Naive B cell (primary cell): ENCODE measurements at regions not wholly inside any gene's neighbourhood (a gene's known extent, or its start where the extent isn't known, plus 50 kb on each side); places are given as distances from the start of the nearest gene placed in this dataset.

Source experiments
- ATAC-seq, 2 donors: fragments of 150-1000 bp; cut with Tn5 transposase; 2 replicates each; pipeline ENCODE4 v1.10.0; 2021; ENCODE audit warnings: low read depth in 2 of 2, mild to moderate bottlenecking in 2 of 2, moderate library complexity in 2 of 2
- DNase-seq: peaks from one replicate; pipeline ENCODE4 v3.0.0; 2022
- H3K27ac Mint-ChIP-seq, 6 donors: one replicate each; pipeline ENCODE4 v1.8.0; 2020 to 2022; ENCODE audit warnings: mild to moderate bottlenecking in 6 of 6, mixed read lengths in 6 of 6, moderate library complexity in 5 of 6, inconsistent platforms in 2 of 6
- H3K27me3 Mint-ChIP-seq, 3 donors: one replicate each; pipeline ENCODE4 v1.8.0; 2021 to 2022; ENCODE audit warnings: mixed read lengths in 3 of 3, mild to moderate bottlenecking in 1 of 3
- H3K36me3 Mint-ChIP-seq, 2 donors: one replicate each; pipeline ENCODE4 v1.8.0; 2020 to 2022; ENCODE audit warnings: mixed read lengths in 2 of 2, inconsistent platforms in 1 of 2, mild to moderate bottlenecking in 1 of 2
- H3K4me1 Mint-ChIP-seq, 3 donors: one replicate each; pipeline ENCODE4 v1.8.0; 2020 to 2022; ENCODE audit warnings: mixed read lengths in 3 of 3, inconsistent platforms in 1 of 3, mild to moderate bottlenecking in 1 of 3, moderate library complexity in 1 of 3
- H3K4me3 Mint-ChIP-seq, 8 donors: one replicate each; pipeline ENCODE4 v1.8.0; 2020 to 2022; ENCODE audit warnings: mild to moderate bottlenecking in 8 of 8, mixed read lengths in 8 of 8, moderate library complexity in 8 of 8, inconsistent platforms in 2 of 8
- H3K9me3 Mint-ChIP-seq, 7 donors: one replicate each; pipeline ENCODE4 v1.8.0; 2020 to 2022; ENCODE audit warnings: mixed read lengths in 7 of 7, mild to moderate bottlenecking in 5 of 7, inconsistent platforms in 2 of 7, moderate library complexity in 1 of 7

DNA sequence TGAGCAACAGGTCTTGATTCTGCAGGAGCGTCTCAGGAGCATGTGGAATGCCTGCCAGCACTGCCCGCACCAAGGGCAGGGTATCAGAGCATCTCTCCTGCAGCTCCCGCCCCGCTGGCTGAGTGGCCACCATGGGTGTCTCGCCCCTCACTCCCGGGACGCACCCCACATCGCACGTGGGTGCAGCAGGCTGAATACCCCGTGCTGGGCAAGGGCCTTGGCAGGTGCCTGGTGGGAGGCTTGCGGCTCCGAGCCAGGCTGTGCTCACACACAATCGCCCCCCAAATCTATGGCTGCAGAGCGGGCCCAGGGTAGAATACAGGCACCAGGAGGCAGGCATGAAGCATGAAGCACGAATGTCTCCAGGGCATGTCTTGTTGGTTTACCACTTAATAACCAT is 103.9 kb upstream of the TMEM132D start:
- DNase-seq (no peak), ATAC-seq (no peak)
- Mint-ChIP-seq H3K27me3 (peaks cover 0 to 4% (median 0%) of the 10 kb centered on the region in 3 donors), H3K4me1 (no peaks in the 10 kb centered on the region), H3K4me3 (no peak overlapping the region), H3K27ac (no peak overlapping the region), H3K9me3 (peaks cover 0 to 3% (median 0%) of the 10 kb centered on the region in 7 donors), H3K36me3 (no peaks in the 10 kb centered on the region)

DNA sequence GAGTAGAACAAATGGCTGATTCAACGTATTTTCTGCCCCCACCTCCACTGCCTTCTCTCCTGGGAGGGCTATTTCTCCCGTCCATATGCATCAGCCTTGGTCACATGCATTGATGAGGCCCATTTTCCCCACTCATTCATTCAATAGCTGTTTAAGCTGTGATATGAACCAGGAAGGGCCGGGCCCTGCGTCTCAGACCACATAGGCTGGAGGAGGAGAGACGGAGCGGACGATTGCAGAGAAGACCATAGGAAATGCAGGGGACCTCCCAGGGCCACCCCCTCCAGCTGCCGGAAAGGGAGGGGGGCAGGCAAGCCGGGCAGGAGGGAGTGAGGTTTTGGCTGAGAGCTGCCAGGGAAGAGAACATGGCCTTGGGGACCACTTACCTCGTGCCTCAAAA is 104.4 kb upstream of the TMEM132D start:
- H3K27ac Mint-ChIP-seq = no peak overlapping the region
- H3K4me3 Mint-ChIP-seq = no peak overlapping the region
- DNase-seq (no peak), ATAC-seq (no peak)
- H3K9me3 Mint-ChIP-seq = peaks cover 0 to 3% (median 0%) of the 10 kb centered on the region in 7 donors
- no peaks in the 10 kb centered on the region for H3K4me1 Mint-ChIP-seq
- H3K27me3 Mint-ChIP-seq = peaks cover 0 to 4% (median 0%) of the 10 kb centered on the region in 3 donors
- H3K36me3 Mint-ChIP-seq = no peaks in the 10 kb centered on the region

DNA sequence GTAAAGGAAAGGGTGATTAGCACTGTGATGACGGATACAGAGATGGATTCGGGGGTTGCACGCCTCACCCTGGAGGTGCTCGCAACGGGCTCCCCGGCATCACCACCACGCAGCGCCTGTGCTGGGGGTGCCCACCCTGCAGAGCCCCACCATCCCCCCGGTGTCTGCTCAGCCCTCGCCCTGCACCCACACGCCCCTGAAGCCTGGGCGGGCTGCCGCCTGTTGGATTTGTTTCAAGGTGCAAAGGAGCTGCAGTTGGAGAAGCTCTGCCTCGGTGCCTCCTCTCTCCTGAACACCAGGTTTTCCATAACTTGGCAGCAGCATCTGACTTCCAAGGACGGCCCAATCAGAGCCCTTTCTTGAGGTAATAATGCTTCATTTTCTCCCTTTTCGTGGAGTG is 106.1 kb upstream of the TMEM132D start:
- Mint-ChIP-seq H3K4me3 (no peak overlapping the region), H3K36me3 (no peaks in the 10 kb centered on the region), H3K27ac (peak overlapping the region in 1 of 6 donors; percentile 28), H3K9me3 (peaks cover 0 to 2% (median 0%) of the 10 kb centered on the region in 7 donors), H3K4me1 (no peaks in the 10 kb centered on the region), H3K27me3 (peaks cover 0 to 4% (median 0%) of the 10 kb centered on the region in 3 donors)
- DNase-seq (no peak), ATAC-seq (no peak)

DNA sequence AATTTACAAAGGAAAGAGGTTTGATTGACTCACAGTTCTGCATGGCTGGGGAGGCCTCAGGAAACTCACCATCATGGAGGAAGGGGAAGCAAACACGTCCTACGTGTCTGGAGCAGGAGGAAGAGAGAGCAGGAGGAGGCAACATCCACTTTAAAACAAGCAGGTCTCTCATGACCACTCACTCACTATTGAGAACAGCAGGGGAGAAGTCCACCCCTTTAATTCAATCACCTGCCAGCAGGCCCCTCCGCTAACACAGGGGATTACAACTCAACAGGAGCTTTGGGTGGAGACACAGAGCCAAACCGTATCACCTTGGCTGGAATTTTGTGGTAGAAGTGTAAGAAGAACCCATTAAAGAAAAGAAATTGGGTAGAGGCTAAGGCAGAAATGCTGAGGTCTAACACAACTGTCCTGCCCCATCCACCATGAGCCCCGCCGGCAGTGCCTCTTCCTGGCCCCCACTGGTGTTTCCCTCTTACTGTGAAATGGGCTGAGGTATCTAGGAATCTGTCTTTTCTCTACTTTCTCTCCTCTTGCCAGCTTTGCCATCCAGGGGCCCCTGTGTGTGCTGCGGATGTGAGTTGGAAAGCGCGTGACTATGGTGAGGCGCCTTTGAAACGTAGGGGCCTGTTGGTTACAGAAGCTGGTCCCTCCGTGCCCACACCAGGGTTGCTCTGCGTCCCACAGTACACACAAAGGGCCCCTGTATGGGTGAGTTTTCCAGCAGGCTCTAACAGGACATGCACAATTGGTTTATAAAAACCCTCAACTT is 108.0 kb upstream of the TMEM132D start:
- Mint-ChIP-seq H3K27ac (no peak overlapping the region), H3K36me3 (no peaks in the 10 kb centered on the region), H3K9me3 (peaks cover 0 to 2% (median 0%) of the 10 kb centered on the region in 7 donors), H3K27me3 (peaks cover 0 to 4% (median 0%) of the 10 kb centered on the region in 3 donors), H3K4me1 (no peaks in the 10 kb centered on the region), H3K4me3 (no peak overlapping the region)
- DNase-seq (no peak), ATAC-seq (no peak)

DNA sequence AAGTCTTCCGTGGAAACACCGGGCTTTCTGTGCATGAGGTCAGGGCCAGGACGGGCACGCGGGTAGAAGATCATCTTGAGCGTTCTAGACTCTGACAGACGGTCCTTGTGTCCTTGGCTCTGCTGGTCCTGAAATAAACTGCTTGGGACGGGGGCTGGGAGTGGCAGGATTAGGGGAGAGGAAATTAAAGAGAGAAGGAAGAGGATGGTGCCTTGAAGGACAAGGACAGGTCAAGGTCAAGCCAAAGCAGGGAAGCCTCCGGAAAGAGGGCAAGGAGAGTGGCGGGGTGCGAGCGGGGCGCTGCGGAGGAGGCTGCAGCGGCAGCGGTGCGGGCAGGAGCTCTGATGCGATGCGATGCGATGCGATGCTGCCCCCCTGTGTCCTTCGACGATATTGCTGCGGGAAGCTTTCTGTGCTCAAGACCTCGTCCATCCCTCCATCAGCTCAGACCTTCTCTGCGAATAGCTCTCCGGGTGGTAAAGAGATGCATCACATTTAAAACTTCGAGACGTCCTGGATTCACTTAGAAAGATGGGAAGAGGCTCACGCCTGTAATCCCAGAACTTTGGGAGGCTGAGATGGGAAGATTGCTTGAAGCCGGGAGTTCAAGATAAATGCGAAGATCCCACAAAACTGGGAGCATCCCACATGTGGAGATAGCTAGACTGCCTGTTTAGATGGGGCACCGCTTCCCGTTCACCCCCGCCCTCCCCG is 110.1 kb upstream of the TMEM132D start:
- H3K4me1 Mint-ChIP-seq = no peaks in the 10 kb centered on the region
- H3K27ac Mint-ChIP-seq = no peak overlapping the region
- peaks cover 0 to 2% (median 0%) of the 10 kb centered on the region in 7 donors for H3K9me3 Mint-ChIP-seq
- H3K36me3 Mint-ChIP-seq = no peaks in the 10 kb centered on the region
- ATAC-seq (no peak), DNase-seq (no peak)
- peaks cover 0 to 4% (median 0%) of the 10 kb centered on the region in 3 donors for H3K27me3 Mint-ChIP-seq
- no peak overlapping the region for H3K4me3 Mint-ChIP-seq

DNA sequence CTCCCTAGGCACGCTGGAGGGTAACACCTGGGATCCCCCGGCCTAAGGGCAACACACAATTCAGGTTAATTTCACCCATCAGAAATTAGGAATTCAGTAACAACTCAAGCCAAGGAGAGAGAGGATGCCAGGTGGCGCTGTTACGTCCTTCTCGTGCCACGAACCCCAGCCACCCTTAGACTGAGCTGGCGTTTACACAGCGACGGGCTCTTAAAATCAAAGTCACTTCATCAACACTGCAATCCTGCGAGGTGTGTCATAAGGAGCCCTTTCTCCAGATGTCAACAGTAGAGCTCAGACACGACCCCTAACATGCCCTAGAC is 110.6 kb upstream of the TMEM132D start:
- Mint-ChIP-seq H3K27ac (no peak overlapping the region), H3K36me3 (no peaks in the 10 kb centered on the region), H3K9me3 (peaks cover 0 to 2% (median 0%) of the 10 kb centered on the region in 7 donors), H3K4me3 (no peak overlapping the region), H3K4me1 (no peaks in the 10 kb centered on the region), H3K27me3 (peaks cover 0 to 4% (median 0%) of the 10 kb centered on the region in 3 donors)
- DNase-seq = no peak
- no peak for ATAC-seq

DNA sequence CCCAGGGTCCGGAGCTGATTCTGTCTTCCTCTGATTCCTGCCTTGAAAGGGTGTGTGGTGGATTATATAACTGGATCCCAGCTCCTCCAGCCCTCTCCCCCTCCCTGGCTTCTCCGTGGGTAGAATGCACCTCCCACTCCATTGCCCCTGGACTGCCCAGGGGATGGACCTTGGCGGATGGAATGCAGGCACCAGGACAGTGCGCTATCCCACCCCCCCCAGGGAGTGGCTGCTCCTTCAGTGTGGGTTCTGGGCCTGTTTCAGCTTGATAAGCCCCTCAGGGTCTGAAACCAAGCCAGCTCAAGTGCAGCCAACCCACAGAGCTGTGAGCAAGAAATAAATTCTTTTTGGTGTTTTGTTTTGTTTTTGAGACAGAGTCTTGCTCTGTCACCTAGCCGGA is 112.4 kb upstream of the TMEM132D start:
- no peaks in the 10 kb centered on the region for H3K36me3 Mint-ChIP-seq
- H3K27me3 Mint-ChIP-seq = peaks cover 0 to 4% (median 0%) of the 10 kb centered on the region in 3 donors
- DNase-seq (no peak), ATAC-seq (no peak)
- H3K27ac Mint-ChIP-seq = no peak overlapping the region
- peaks cover 0 to 2% (median 0%) of the 10 kb centered on the region in 7 donors for H3K9me3 Mint-ChIP-seq
- H3K4me3 Mint-ChIP-seq = no peak overlapping the region
- no peaks in the 10 kb centered on the region for H3K4me1 Mint-ChIP-seq

DNA sequence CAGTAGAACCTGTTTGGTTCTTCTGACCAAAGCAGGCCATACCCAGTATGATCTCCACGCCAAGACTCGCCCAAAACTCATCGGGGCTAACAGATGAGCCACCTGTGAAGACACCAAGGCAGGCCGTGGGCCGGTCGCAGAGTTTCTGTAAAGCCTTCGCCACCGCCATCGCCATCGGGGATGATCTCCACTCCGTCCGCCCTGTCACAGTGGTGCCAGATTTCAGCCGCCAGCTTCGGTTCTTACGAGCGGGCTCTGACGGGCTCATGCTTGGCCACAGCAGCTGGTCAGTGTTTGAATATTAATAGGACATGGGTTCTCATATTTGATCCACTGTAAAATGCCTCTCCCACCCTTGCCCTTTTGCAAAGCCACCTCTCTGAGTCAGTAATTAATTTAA is 113.2 kb upstream of the TMEM132D start:
- H3K9me3 Mint-ChIP-seq = peaks cover 0 to 2% (median 0%) of the 10 kb centered on the region in 7 donors
- ATAC-seq (no peak), DNase-seq (no peak)
- H3K27ac Mint-ChIP-seq = peak overlapping the region in 1 of 6 donors; percentile 18
- H3K4me3 Mint-ChIP-seq = no peak overlapping the region
- no peaks in the 10 kb centered on the region for H3K27me3 Mint-ChIP-seq
- H3K4me1 Mint-ChIP-seq = no peaks in the 10 kb centered on the region
- no peaks in the 10 kb centered on the region for H3K36me3 Mint-ChIP-seq

DNA sequence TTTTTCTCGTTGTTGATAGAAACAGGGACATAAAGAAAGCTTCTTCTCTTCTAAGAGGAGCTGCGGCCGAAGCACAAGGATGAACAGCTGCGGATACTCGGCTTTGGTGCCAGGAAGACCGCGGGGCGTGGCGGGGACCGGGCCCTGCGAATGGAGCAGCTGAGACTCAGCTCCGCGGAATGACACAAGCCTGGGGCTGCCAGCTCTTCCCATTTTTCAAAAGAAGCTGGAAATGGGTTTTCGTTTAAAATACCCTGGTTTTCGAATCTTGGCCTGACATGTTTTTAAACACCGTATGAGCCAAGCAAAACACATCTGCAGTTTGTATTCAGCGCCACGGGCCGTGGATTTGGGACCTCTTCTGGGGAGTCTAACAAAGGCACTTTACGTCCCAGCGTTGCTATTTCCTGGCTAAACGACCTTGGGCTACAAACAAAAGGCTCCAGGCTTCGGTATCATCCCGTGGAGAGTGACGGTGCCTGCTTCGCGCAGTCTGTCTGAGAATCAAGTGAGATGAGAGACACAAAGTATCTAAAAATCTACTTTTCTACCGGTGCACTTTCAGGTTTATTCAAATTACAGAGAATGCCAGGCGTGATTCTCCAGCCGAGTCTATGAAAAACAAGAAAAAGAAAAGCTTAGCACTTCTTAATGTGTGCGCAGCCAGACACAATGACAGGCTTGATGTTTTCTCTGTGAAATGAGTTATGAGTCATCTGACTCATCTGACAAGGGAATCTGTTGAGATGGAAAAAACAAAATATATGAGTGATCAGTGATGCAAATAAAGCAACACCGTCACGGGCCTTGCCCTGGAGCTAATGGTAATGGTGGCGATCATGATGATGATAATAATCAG is 114.0 kb upstream of the TMEM132D start:
- Mint-ChIP-seq H3K9me3 (peaks cover 0 to 2% (median 0%) of the 10 kb centered on the region in 7 donors), H3K4me1 (no peaks in the 10 kb centered on the region), H3K27me3 (no peaks in the 10 kb centered on the region), H3K4me3 (no peak overlapping the region), H3K36me3 (no peaks in the 10 kb centered on the region), H3K27ac (no peak overlapping the region)
- DNase-seq = no peak
- ATAC-seq = no peak

DNA sequence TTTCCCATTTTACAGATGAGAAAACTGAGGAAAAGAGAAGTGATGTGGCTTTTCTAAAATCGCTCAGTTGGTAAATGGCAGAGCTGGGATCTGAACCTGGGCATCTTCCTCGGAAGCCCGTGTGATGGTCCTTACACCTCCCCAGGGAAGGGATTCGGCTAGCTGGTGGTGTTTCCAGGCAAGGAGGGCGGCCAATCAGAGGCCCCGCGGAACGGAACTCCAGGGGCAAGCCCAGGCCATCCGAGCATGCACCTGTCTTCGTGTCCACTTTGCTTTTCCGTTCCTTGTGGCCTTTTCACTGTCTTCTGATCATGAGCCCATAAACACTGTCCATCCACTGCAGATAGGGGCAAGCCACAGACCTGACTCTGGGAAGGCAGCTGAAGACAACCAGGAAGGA is 114.8 kb upstream of the TMEM132D start:
- H3K9me3 Mint-ChIP-seq = peaks cover 0 to 3% (median 0%) of the 10 kb centered on the region in 7 donors
- peaks cover 0 to 4% (median 0%) of the 10 kb centered on the region in 3 donors for H3K27me3 Mint-ChIP-seq
- no peaks in the 10 kb centered on the region for H3K36me3 Mint-ChIP-seq
- DNase-seq (no peak), ATAC-seq (no peak)
- no peak overlapping the region for H3K27ac Mint-ChIP-seq
- H3K4me3 Mint-ChIP-seq = peak overlapping the region in 1 of 8 donors; percentile 70
- H3K4me1 Mint-ChIP-seq = no peaks in the 10 kb centered on the region

DNA sequence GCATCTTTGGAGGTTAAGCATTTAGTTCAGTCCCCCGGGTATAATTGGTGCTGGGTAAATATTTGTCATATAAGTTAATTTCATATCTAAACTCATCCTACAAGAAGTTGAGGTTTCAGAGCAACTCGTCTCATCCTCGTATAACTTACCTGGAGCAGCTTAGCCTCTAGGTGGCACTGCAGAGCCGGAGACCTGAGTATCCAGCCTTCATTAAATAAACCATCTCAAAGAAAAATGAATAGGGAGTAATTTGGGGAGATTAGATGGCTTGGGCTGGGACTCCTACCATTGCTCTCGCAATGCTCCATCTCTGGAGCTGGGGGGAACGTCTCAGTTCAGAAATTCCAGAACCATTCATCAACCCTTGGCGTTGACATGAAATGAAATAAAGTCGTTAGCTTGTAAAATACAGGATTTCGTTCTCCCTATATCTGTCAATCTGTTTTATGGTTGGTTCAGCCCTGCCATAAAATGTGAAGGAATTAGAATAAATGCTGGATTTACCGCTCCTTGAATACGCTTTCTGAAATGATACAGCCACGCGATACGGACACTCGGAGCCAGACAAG is 122.9 kb upstream of the TMEM132D start:
- Mint-ChIP-seq H3K4me1 (no peaks in the 10 kb centered on the region), H3K36me3 (no peaks in the 10 kb centered on the region), H3K27ac (no peak overlapping the region), H3K27me3 (peaks cover 0 to 12% (median 0%) of the 10 kb centered on the region in 3 donors), H3K9me3 (peaks cover 0 to 1% (median 0%) of the 10 kb centered on the region in 7 donors), H3K4me3 (no peak overlapping the region)
- ATAC-seq (no peak), DNase-seq (no peak)

DNA sequence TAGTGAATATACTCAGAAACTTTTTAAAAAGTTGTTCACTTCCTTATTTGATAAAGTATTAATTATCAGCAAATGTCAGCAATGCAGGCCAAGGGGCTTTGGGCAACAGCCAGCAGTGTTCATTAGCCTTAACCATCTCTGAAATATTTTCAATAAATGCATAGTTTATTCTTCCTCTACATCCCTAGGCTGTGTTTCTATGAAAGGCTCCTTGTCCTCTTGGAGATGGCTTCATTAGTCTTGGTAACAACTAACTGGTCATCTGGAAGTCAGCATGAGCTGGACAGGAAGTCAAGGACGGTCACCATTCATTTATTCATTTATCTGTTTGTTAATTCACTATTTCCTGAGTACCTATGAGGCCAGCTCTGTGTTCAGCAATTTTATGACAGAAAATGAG is 124.0 kb upstream of the TMEM132D start:
- Mint-ChIP-seq H3K4me1 (no peaks in the 10 kb centered on the region), H3K27me3 (peaks cover 0 to 12% (median 0%) of the 10 kb centered on the region in 3 donors), H3K9me3 (peaks cover 0 to 1% (median 0%) of the 10 kb centered on the region in 7 donors), H3K36me3 (no peaks in the 10 kb centered on the region), H3K4me3 (no peak overlapping the region), H3K27ac (no peak overlapping the region)
- DNase-seq (no peak), ATAC-seq (no peak)

DNA sequence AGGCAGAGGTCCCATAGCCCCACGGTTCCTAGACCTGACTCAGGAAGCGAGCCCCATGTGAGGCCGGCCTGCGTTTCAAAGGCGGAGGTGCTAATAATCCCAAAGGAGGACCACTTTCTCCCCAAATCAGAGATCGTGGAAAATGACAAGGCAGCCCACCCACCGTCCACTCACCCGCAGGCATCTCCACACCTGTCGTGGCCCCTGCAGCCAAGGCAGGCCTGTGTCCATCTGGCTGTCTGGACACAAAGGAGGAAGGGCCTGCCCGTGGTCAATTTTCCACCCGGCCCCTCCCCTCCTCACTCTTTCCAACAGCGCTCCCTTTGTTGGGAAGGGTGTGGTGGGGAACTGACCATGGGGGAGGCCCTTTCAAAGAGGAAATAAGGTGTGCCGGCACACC is 125.3 kb upstream of the TMEM132D start:
- Mint-ChIP-seq H3K27ac (peak overlapping the region in 1 of 6 donors; percentile 19), H3K4me3 (no peak overlapping the region)

More for the DNA sequence above, 125.3 kb upstream of the TMEM132D start:
- Mint-ChIP-seq H3K27me3 (peaks cover 0 to 5% (median 5%) of the 10 kb centered on the region in 3 donors), H3K4me1 (no peaks in the 10 kb centered on the region), H3K9me3 (no peaks in the 10 kb centered on the region), H3K36me3 (no peaks in the 10 kb centered on the region)
- DNase-seq (no peak), ATAC-seq (no peak)
